ENCODE measurements at regions not wholly inside any gene's neighbourhood (a gene's known extent, or its start where the extent isn't known, plus 50 kb on each side); places are given as distances from the start of the nearest gene placed in this dataset.

- no peak for TF ChIP-seq POLR2A (IDR thresholded peaks at IDR 0.05)
- no peak for TF ChIP-seq CTCF (IDR thresholded peaks at IDR 0.05)
Observed at GRCh38 chr5:54854883-54855581, 130.4 kb downstream of the ESM1 start.
